ENCODE measurements at regions not wholly inside any gene's neighbourhood (a gene's known extent, or its start where the extent isn't known, plus 50 kb on each side); places are given as distances from the start of the nearest gene placed in this dataset.

- TF ChIP-seq CTCF (IDR thresholded peaks at IDR 0.05; ENCODE audit: poor library complexity) (no peak), EZH2 (IDR thresholded peaks at IDR 0.05; ENCODE audit: borderline replicate concordance) (no peak)
Measured at GRCh38 chr5:107216587-107216986, 454.1 kb downstream of the EFNA5 start.
